HL-60 (cell line): ENCODE measurements at regions not wholly inside any gene's neighbourhood (a gene's known extent, or its start where the extent isn't known, plus 50 kb on each side); places are given as distances from the start of the nearest gene placed in this dataset.
"Not testable (repeated sequence)": the region's sequence is repeated elsewhere in the genome, so short reads cannot be mapped to it uniquely, and the experiment has no call there.

Experiments used
- DNase-seq, 2 experiments: peaks; one replicate each; pipeline ENCODE4 v3.0.0-alpha.2; 2010 to 2020; ENCODE audit warnings: low read depth in 1 of 2, low spot score in 1 of 2
- H3K27ac ChIP-seq: fragments of 250-450 bp; sonication (Bioruptor Pico); replicated peaks from 2 replicates; pipeline ENCODE4 v1.5.1; 2020; ENCODE audit warnings: mild to moderate bottlenecking, moderate library complexity
- H3K27me3 ChIP-seq: fragments of 250-450 bp; sonication (Bioruptor Pico); 2 replicates; pipeline ENCODE4 v1.5.1; 2021; ENCODE audit warnings: mild to moderate bottlenecking, moderate library complexity; ENCODE audit not compliant: insufficient read depth, poor library complexity, severe bottlenecking
- H3K4me3 ChIP-seq: replicated peaks from 2 replicates; pipeline ENCODE4 v1.5.1; 2011; ENCODE audit warnings: mild to moderate bottlenecking, control low read depth, low read length; ENCODE audit not compliant: insufficient read depth
- GABPA ChIP-seq: IDR thresholded peaks from 2 replicates; pipeline ENCODE4 v1.6.1; 2012; ENCODE audit warnings: low read depth
- POLR2AphosphoS5 ChIP-seq: IDR thresholded peaks from 2 replicates; pipeline ENCODE4 v1.6.1; 2012; ENCODE audit warnings: low read depth
- SPI1 ChIP-seq: IDR thresholded peaks from 2 replicates; pipeline ENCODE4 v1.6.1; 2012; ENCODE audit warnings: low read depth, mild to moderate bottlenecking, borderline replicate concordance
- TF ChIP-seq, protein P1 (sequence below): IDR thresholded peaks from 2 replicates; pipeline ENCODE4 v1.6.1; 2012; ENCODE audit warnings: low read depth; ENCODE audit not compliant: insufficient replicate concordance
- TF ChIP-seq, protein P2 (sequence below): IDR thresholded peaks from one replicate; pipeline ENCODE4 v1.5.1; 2011; ENCODE audit warnings: low read length, control low read depth, inconsistent platforms; ENCODE audit not compliant: insufficient read depth

DNA sequence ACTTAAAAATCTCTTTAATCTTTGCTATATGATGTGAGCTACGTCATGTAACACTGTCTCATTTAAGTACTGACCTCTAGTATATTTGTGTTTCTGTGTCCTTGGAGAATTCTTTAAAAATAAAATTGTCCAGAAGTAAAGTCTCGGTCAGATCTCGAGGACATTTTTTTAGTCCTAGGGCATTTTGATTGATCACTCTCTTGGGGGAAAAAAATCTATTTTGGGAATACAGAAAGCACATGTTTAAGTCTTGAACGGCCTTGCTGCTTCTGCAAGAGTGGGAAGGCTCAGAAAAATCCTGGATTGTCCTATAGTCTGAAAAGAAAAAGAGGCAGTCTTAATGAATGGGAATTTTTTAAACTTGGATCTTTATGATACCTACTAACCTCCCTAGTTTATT lies 234.3 kb downstream of the UTRN start:
- Histone ChIP-seq H3K27ac (no peak overlapping the region), H3K4me3 (no peak overlapping the region), H3K27me3 (no peaks in the 10 kb centered on the region)
- TF ChIP-seq SPI1 (no peak), GABPA (no peak), POLR2AphosphoS5 (no peak)
- TF ChIP-seq, protein P1, sequence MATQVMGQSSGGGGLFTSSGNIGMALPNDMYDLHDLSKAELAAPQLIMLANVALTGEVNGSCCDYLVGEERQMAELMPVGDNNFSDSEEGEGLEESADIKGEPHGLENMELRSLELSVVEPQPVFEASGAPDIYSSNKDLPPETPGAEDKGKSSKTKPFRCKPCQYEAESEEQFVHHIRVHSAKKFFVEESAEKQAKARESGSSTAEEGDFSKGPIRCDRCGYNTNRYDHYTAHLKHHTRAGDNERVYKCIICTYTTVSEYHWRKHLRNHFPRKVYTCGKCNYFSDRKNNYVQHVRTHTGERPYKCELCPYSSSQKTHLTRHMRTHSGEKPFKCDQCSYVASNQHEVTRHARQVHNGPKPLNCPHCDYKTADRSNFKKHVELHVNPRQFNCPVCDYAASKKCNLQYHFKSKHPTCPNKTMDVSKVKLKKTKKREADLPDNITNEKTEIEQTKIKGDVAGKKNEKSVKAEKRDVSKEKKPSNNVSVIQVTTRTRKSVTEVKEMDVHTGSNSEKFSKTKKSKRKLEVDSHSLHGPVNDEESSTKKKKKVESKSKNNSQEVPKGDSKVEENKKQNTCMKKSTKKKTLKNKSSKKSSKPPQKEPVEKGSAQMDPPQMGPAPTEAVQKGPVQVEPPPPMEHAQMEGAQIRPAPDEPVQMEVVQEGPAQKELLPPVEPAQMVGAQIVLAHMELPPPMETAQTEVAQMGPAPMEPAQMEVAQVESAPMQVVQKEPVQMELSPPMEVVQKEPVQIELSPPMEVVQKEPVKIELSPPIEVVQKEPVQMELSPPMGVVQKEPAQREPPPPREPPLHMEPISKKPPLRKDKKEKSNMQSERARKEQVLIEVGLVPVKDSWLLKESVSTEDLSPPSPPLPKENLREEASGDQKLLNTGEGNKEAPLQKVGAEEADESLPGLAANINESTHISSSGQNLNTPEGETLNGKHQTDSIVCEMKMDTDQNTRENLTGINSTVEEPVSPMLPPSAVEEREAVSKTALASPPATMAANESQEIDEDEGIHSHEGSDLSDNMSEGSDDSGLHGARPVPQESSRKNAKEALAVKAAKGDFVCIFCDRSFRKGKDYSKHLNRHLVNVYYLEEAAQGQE = no peak
- TF ChIP-seq, protein P2, sequence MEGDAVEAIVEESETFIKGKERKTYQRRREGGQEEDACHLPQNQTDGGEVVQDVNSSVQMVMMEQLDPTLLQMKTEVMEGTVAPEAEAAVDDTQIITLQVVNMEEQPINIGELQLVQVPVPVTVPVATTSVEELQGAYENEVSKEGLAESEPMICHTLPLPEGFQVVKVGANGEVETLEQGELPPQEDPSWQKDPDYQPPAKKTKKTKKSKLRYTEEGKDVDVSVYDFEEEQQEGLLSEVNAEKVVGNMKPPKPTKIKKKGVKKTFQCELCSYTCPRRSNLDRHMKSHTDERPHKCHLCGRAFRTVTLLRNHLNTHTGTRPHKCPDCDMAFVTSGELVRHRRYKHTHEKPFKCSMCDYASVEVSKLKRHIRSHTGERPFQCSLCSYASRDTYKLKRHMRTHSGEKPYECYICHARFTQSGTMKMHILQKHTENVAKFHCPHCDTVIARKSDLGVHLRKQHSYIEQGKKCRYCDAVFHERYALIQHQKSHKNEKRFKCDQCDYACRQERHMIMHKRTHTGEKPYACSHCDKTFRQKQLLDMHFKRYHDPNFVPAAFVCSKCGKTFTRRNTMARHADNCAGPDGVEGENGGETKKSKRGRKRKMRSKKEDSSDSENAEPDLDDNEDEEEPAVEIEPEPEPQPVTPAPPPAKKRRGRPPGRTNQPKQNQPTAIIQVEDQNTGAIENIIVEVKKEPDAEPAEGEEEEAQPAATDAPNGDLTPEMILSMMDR = no peak
- DNase-seq = no peak

DNA sequence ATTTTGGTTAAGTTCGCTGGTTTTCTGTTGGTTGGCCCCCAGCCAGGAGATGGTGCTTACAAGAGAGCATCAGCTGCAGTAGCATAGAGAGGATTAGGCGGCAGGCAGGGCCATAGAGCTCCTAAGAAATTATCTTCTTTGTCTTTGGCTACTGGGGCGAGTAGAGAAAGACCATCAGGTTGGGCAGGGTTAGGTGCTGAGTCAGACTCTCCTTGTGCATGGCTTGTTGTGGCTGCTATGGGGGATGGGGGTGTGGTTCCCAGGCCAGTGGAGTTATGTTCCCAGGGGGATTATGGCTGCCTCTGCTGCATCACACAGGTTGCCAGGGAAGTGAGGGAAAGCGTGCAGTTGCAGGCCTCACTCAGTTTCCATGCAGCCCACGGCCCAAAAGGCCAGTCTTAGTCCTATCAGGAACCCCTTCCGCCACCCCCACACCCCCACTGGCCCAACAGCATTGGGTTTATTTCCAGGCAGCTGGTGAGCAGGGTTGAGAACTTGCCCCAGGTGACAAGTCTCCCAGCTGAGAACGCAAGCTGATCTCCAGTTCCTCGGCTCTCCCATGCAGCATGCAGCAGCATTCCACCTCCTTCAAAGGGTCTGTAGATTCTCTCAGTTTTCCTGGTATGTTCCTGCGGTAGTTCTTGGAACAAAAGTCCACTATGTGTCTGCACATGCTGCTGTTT lies 243.7 kb downstream of the UTRN start:
- no peak overlapping the region for H3K27ac ChIP-seq
- no peak overlapping the region for H3K4me3 ChIP-seq
- H3K27me3 ChIP-seq = no peaks in the 10 kb centered on the region
- DNase-seq = no peak
- TF ChIP-seq SPI1 = no peak
- TF ChIP-seq, protein P1 = no peak
- no peak for TF ChIP-seq POLR2AphosphoS5

DNA sequence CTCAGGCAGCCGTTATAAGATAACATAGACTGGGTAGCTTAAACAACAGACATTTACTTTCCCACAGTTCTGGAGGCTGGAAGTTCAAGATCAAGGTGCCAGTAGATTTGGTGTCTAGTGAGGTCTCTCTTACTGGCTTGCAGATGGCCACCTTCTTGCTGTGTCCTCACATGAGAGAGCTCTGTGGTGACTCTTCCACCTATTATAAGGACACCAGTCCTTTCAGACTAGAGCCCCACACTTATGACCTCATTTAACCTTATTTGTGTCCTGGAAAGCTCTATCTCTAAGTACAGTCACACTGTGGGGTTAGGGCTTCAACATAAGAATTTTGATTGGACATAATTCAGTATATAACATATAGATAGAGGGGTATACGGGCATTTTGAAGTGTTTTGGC lies 245.0 kb downstream of the UTRN start:
- H3K4me3 ChIP-seq = no peak overlapping the region
- TF ChIP-seq, protein P2 = no peak
- TF ChIP-seq, protein P1 = no peak
- no peak for TF ChIP-seq SPI1
- TF ChIP-seq GABPA = no peak
- no peak for TF ChIP-seq POLR2AphosphoS5
- DNase-seq = no peak
- H3K27ac ChIP-seq = no peak overlapping the region
- H3K27me3 ChIP-seq = no peaks in the 10 kb centered on the region

DNA sequence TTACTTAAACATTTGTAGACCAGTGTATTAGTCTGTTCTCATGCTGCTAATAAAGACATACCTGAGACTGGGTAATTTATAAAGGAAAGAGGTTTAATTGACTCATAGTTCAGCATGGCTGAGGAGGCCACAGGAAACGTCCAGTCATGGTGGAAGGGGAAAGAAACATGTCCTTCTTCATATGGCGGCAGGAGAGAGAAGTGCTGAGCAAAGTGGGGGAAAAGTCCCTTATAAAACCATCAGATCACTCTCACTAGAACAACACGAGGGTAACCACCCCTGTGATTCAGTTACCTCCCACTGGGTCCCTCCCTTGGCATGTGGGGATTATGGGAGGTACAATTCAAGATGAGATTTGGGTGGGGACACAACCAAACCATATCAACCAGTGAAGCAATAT lies 247.1 kb downstream of the UTRN start:
- not testable (repeated sequence) for H3K27ac ChIP-seq, H3K4me3 ChIP-seq, H3K27me3 ChIP-seq, DNase-seq
